Activated CD8-positive, alpha-beta memory T cell treated with anti-CD3 and anti-CD28 coated beads, Interleukin-2, amount 10 ng/mL, durations not matched to agents 7 days and 5 days (primary cell): ENCODE measurements at regions not wholly inside any gene's neighbourhood (a gene's known extent, or its start where the extent isn't known, plus 50 kb on each side); places are given as distances from the start of the nearest gene placed in this dataset.

Source experiments
- ATAC-seq: fragments of 150-1000 bp; cut with Tn5 transposase; one replicate; pipeline ENCODE4 v1.10.0; 2021; ENCODE audit warnings: moderate library complexity
- CTCF ChIA-PET: fragments of 350-600 bp; sonication (Branson Sonifier 250); formaldehyde crosslinking; loops from one replicate; lab custom pipeline; 2021; ENCODE audit warnings: antibody characterized with exemption; lab: Charles Lee
- DNase-seq: peaks from one replicate; pipeline ENCODE4 v3.0.0-alpha.2; 2020
- H3K27ac Mint-ChIP-seq: one replicate; pipeline ENCODE4 v1.8.0; 2021; ENCODE audit warnings: mild to moderate bottlenecking, mixed read lengths
- H3K27me3 Mint-ChIP-seq: one replicate; pipeline ENCODE4 v1.8.0; 2021; ENCODE audit warnings: mixed read lengths
- H3K36me3 Mint-ChIP-seq: one replicate; pipeline ENCODE4 v1.8.0; 2021; ENCODE audit warnings: mild to moderate bottlenecking, mixed read lengths
- H3K4me1 Mint-ChIP-seq: one replicate; pipeline ENCODE4 v1.8.0; 2021; ENCODE audit warnings: mixed read lengths
- H3K4me3 Mint-ChIP-seq: one replicate; pipeline ENCODE4 v1.8.0; 2021; ENCODE audit warnings: mild to moderate bottlenecking, moderate library complexity, mixed read lengths
- H3K9me3 Mint-ChIP-seq: one replicate; pipeline ENCODE4 v1.8.0; 2022; ENCODE audit warnings: low read depth, mixed read lengths

DNA sequence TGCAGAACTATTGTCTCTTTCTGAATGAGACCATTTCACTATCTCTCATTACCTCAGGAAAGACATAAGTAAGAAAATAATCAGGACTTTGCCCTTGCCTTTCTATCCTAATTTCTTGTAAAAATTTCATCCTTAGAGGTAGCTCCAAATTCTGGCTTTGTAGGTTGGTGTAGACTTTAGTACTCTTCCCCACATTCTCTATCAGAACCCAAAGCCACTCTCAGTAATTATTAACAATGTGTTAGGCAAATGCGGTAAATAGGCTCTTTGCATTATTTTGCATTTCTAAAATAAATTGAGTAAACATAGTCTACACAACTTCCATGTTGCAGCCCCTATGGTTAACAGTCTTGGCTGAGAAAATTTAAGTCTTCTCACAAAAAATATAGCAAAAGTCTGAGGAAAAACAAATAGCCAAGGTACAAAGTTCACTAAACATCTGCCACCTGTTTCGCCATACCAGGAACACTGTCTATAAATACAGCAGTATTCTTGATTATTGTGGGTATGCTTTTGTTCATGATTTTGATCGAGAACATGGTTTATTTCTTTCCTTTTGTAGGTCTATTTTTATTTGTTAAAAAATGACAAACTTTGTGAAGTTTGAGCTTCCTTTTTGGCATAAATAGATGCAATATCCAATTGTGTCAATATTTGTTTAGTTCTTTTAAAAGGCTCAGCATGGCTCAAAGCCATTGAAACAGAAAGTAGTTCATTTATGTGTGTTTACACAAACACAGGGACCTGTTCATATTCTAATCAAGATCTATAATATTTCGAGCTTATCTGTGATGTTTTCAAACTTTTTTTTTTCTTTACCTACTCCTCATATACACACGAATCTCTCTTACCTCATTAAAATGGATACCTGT lies 1061.5 kb downstream of the CNTNAP5 start:
- CTCF ChIA-PET = no interaction called here
- H3K9me3 Mint-ChIP-seq = peaks cover 32% of the 10 kb centered on the region
- no peak for ATAC-seq

DNA sequence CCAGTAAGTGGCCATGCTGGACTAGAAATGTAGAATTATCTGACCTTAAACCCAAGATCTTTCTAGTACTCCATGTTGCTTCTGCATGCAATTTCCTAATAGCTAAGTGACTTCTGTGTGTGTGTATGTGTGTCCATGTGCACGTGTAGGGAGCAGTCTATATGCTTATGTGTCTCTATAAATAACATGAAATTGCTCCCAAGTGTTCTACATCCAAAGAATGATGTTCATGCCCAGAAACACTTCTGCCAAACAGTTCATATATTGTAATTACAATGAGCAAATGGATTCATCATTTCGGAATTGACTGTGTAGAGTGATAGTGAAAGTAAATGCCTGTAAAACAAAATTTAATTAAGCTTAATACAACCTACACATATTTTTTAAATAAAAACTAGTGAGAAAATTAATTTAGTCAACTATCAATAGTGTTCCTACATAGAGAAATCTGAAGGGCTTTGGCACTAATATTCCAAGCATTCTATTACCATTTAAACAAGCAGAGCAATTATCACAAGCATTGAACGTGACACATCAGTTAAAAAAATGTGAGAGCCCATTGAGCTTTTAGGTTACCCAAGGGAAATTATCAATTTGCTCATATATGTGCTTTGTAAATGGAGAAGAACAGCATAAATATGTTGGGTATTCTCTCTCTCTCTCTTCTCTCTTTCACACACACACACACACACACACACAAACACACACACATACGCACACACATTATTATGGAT lies 1067.4 kb downstream of the CNTNAP5 start:
- Mint-ChIP-seq H3K4me1 (no peaks in the 10 kb centered on the region), H3K4me3 (no peak overlapping the region), H3K9me3 (peaks cover 18% of the 10 kb centered on the region), H3K27me3 (no peaks in the 10 kb centered on the region), H3K36me3 (no peaks in the 10 kb centered on the region), H3K27ac (no peak overlapping the region)
- ATAC-seq (no peak), DNase-seq (no peak)
- CTCF ChIA-PET = no interaction called here

More for the DNA sequence above, 1061.5 kb downstream of the CNTNAP5 start:
- Mint-ChIP-seq H3K27ac (no peak overlapping the region), H3K4me1 (no peaks in the 10 kb centered on the region), H3K27me3 (no peaks in the 10 kb centered on the region), H3K36me3 (no peaks in the 10 kb centered on the region), H3K4me3 (no peak overlapping the region)
- DNase-seq = no peak

DNA sequence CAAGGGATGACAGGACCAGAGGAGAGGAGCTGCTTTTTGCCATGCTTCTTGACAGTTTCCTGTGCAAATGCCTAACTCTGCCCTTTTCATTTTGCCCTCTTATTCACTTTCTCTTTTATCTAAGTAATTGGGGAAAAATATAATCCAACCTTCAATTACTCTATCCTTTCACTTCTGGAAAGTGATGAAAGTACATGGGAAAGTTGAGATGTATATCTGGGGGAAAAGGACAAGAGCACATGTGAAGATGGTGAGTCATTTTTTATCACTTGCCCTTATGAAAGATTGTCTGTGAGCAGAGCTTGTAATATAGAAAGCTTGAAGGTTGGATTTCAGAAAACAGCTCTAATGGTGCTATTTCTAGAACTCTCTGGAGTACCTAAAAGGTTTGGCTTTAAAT lies 1070.7 kb downstream of the CNTNAP5 start:
- no peaks in the 10 kb centered on the region for H3K36me3 Mint-ChIP-seq
- ATAC-seq = no peak
- no peaks in the 10 kb centered on the region for H3K27me3 Mint-ChIP-seq
- CTCF ChIA-PET = no interaction called here
- no peak overlapping the region for H3K4me3 Mint-ChIP-seq
- no peak overlapping the region for H3K27ac Mint-ChIP-seq
- H3K4me1 Mint-ChIP-seq = no peaks in the 10 kb centered on the region
- peaks cover 7% of the 10 kb centered on the region for H3K9me3 Mint-ChIP-seq
- no peak for DNase-seq

DNA sequence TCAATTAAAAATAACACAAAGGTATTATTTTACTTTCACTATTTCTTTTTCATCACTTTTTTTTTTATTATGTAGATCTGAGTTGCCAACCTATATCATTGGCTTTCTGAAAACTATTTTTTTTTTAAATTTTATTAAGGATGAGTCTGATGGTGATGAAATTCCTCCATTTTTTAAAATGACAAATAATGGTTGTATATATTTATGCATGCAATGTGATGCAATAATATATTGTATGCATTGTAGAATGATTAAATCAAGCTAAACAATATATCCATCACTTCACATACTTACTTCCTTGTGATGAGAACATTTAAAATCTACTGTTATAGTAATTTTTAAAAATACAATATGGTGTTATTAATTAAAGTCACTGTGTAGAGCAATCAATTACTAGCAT lies 1081.6 kb downstream of the CNTNAP5 start:
- no peak for ATAC-seq

DNA sequence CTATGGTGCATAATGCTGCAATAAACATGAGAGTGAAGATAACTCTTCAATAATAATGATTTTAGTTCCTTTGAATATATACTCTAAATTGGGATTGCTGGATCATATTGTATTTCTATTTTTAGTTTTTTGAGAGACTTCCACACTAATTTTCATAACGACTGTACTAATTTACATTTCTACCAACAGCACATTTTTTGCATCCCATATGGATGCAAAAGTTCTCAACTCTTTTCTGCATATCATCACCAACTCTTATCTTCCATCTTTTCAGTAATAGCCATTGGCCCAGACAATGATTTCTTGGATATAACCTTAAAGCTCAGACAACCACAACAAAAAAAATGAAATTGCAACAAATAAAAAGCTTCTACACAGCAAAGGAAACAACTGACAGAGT lies 1082.4 kb downstream of the CNTNAP5 start:
- H3K27ac Mint-ChIP-seq = no peak overlapping the region
- no peaks in the 10 kb centered on the region for H3K4me1 Mint-ChIP-seq
- no peaks in the 10 kb centered on the region for H3K27me3 Mint-ChIP-seq
- CTCF ChIA-PET = no interaction called here
- DNase-seq = no peak
- no peaks in the 10 kb centered on the region for H3K36me3 Mint-ChIP-seq
- H3K4me3 Mint-ChIP-seq = no peak overlapping the region
- peaks cover 10% of the 10 kb centered on the region for H3K9me3 Mint-ChIP-seq
- ATAC-seq = no peak

More for the DNA sequence above, 1081.6 kb downstream of the CNTNAP5 start:
- Mint-ChIP-seq H3K27me3 (no peaks in the 10 kb centered on the region), H3K36me3 (no peaks in the 10 kb centered on the region), H3K9me3 (peaks cover 10% of the 10 kb centered on the region), H3K27ac (no peak overlapping the region), H3K4me1 (no peaks in the 10 kb centered on the region), H3K4me3 (no peak overlapping the region)
- CTCF ChIA-PET = no interaction called here
- DNase-seq = no peak

DNA sequence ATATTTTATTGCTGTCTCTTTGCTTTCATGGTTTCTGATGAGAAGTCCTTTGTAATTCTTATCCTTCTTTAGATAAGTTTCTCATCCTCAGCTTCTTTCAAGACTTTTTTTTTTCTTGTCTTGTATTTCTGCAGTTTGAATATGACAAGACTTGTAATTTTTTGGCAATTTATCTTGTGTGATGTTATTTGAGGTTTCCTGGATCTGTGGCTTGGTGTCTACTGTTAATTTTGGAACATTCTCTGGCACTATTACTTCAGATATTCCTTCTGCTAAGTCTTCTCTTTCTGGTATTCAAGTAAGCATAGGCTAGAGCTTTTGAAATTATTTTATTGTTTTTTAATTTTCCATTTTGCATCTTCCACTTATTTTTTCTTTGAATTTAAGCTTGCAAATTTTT lies 1083.2 kb downstream of the CNTNAP5 start:
- Mint-ChIP-seq H3K4me3 (no peak overlapping the region), H3K27ac (no peak overlapping the region), H3K4me1 (no peaks in the 10 kb centered on the region), H3K9me3 (peaks cover 7% of the 10 kb centered on the region), H3K27me3 (no peaks in the 10 kb centered on the region), H3K36me3 (no peaks in the 10 kb centered on the region)
- ATAC-seq = no peak
- DNase-seq = no peak
- CTCF ChIA-PET = no interaction called here

DNA sequence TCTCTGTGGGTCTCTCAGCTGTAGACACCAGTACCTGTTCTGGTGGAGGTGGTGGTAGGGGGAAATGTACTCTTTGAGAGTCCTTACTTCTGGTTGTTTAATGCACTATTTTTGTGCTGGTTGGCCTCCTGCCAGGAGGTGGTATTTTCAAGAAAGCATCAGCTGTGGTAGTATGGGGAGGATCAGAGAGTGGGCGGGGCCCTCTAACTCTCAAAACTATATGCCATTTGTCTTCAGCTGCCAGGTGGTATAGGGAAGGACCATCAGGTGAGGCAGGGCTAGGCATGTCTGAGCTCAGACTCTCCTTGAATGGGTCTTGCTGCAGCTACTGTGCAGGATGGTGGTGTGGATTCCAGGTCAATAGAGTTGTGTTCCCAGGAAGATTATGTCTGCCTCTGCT lies 1100.8 kb downstream of the CNTNAP5 start:
- Mint-ChIP-seq H3K36me3 (no peaks in the 10 kb centered on the region), H3K4me3 (no peak overlapping the region), H3K4me1 (no peaks in the 10 kb centered on the region), H3K9me3 (peaks cover 11% of the 10 kb centered on the region), H3K27ac (no peak overlapping the region), H3K27me3 (no peaks in the 10 kb centered on the region)
- ATAC-seq (no peak), DNase-seq (no peak)
- CTCF ChIA-PET = no interaction called here

DNA sequence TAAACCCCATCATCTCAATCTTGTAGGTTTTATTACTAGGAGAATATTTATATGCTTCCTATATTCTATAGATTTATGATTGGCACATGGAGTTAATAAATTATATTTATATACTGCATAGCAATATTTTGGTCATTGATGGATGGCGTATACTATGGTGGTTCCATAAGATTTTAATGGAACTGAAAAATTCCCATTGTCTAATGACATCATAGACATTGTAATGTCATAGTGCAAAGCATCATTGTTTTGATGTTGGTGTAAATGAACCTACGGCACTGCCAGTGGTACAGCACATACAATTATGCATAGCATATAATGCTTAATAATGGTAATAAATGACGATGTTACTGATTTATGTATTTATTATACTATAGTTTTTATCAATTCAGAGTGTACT lies 1135.9 kb downstream of the CNTNAP5 start:
- Mint-ChIP-seq H3K4me3 (no peak overlapping the region), H3K9me3 (peaks cover 11% of the 10 kb centered on the region), H3K36me3 (no peaks in the 10 kb centered on the region), H3K4me1 (no peaks in the 10 kb centered on the region), H3K27ac (no peak overlapping the region), H3K27me3 (no peaks in the 10 kb centered on the region)
- CTCF ChIA-PET = no interaction called here
- ATAC-seq (no peak), DNase-seq (no peak)

DNA sequence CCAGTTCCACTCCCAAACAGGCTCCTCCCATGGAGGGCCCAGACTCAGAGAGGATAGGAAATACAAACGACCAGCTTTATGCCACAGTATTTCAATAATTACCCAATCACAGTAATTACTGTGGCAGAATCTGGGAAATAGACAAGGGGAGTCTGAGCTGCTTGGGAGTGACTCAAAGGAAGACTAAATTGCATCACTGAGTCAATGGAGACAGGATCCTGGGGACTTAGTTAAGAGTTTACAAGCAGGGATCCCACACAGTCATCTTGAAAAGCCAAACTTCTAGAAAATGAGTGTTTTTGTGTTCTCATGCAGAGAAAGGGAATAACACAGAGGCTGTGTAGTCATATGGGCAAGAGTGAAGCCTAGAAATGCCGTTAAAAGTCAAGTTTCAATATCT lies 1142.1 kb downstream of the CNTNAP5 start:
- DNase-seq = no peak
- Mint-ChIP-seq H3K9me3 (peaks cover 17% of the 10 kb centered on the region), H3K27me3 (no peaks in the 10 kb centered on the region), H3K27ac (no peak overlapping the region), H3K4me3 (no peak overlapping the region), H3K4me1 (no peaks in the 10 kb centered on the region), H3K36me3 (no peaks in the 10 kb centered on the region)
- no peak for ATAC-seq
- CTCF ChIA-PET = no interaction called here

DNA sequence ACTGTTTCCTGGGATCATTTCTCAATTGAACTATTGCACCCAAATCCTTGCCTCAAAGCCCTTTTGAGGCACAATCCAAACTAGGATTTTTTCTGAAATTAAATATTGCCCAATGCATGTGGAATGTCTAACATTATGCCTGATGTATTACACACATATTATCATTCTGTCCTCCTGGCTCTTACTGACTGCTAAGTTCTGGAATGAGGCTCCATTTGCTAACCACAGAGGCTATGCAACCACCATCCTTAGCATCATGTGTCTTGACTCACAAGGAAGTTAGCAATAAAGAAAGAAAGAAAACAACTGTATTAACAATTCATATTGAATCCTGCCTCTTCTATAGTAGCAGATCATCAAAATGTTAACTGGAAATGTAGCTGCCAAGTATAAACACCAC lies 1142.7 kb downstream of the CNTNAP5 start:
- Mint-ChIP-seq H3K27ac (no peak overlapping the region), H3K4me1 (no peaks in the 10 kb centered on the region), H3K4me3 (no peak overlapping the region), H3K27me3 (no peaks in the 10 kb centered on the region), H3K36me3 (no peaks in the 10 kb centered on the region), H3K9me3 (peaks cover 17% of the 10 kb centered on the region)
- ATAC-seq (no peak), DNase-seq (no peak)
- CTCF ChIA-PET = no interaction called here

DNA sequence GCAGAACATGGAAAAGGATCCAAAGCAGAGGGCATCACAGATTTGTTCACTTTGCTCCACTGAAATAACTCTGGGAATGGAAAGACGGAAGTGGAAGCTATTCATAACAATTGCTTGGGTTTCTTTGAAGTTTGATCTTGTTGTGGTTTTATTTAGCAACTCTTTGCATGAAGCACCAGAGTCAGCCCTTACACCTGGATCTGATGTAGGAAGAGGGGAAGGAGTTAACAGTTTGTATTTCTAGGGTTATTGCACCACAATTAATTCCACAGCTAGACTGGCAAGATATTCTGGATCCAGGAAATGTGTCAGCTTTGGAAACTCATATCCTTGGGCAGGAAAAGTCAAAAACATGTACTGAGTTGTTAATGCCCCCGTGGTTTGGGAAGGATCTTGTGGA lies 1143.4 kb downstream of the CNTNAP5 start:
- Mint-ChIP-seq H3K4me3 (no peak overlapping the region), H3K4me1 (no peaks in the 10 kb centered on the region), H3K27ac (no peak overlapping the region), H3K36me3 (no peaks in the 10 kb centered on the region), H3K9me3 (peaks cover 14% of the 10 kb centered on the region), H3K27me3 (no peaks in the 10 kb centered on the region)
- DNase-seq = no peak
- CTCF ChIA-PET = no interaction called here
- no peak for ATAC-seq

DNA sequence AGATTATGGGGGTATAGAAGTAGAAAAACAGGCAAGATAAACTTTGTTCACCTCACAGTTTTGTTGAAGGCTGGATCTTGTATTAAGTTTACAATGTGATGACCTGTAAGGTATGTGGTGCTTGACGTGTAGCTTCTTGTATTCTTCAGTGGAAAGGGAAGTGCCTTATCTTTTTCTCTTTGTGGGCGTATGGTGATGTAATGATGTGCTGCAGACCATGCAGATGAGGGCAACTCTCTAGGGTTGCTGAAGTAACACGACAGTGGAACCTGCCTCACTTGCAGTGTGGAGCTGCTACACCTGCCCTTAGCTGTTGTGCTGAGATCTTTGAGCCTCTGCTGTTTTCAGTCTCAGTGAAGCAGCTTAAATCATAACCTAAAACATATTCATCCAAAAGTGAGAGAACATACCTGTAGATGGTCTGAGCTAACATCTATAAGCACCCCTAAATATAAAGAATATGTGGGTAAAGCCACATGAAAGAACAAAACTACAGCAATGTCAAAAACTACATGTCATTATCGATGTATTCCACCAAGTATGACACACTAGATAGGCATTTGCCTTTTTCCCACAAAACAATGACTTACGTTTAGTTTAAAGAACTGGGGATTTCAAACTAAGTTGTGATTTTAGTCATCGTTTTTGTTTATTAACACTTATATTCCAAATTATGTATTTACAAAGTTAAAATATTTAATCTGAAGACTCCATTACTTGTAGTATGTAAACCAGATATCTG lies 1144.1 kb downstream of the CNTNAP5 start:
- no peaks in the 10 kb centered on the region for H3K4me1 Mint-ChIP-seq
- no peak for DNase-seq
- CTCF ChIA-PET = no interaction called here
- H3K4me3 Mint-ChIP-seq = no peak overlapping the region
- no peak for ATAC-seq
- no peak overlapping the region for H3K27ac Mint-ChIP-seq
- H3K36me3 Mint-ChIP-seq = no peaks in the 10 kb centered on the region
- peaks cover 14% of the 10 kb centered on the region for H3K9me3 Mint-ChIP-seq
- no peaks in the 10 kb centered on the region for H3K27me3 Mint-ChIP-seq

DNA sequence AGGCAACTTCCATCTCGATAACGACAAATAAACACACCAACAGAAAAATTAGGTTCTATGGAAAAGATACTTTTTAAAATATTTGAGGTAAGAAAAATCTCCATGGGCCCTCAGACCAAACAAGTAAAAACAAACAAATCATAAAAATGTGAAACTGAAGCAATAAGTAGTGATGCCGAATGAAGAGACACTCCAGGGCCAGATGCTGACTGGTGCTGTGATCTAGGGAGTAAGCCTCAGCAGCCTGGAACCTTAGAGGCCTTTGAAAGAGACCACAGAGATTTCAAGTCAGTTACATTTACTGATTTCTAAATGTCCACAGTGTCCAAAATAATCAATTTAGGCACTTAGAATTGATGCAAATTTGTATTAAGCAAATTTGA lies 1144.7 kb downstream of the CNTNAP5 start:
- peaks cover 14% of the 10 kb centered on the region for H3K9me3 Mint-ChIP-seq
- H3K27me3 Mint-ChIP-seq = no peaks in the 10 kb centered on the region
- H3K4me3 Mint-ChIP-seq = no peak overlapping the region
- ATAC-seq = no peak
- no peaks in the 10 kb centered on the region for H3K36me3 Mint-ChIP-seq
- no peaks in the 10 kb centered on the region for H3K4me1 Mint-ChIP-seq
- H3K27ac Mint-ChIP-seq = no peak overlapping the region
- no peak for DNase-seq
- CTCF ChIA-PET = no interaction called here
